NCI-H460 (cell line): ENCODE measurements at regions not wholly inside any gene's neighbourhood (a gene's known extent, or its start where the extent isn't known, plus 50 kb on each side); places are given as distances from the start of the nearest gene placed in this dataset.
"Not testable (repeated sequence)": the region's sequence is repeated elsewhere in the genome, so short reads cannot be mapped to it uniquely, and the experiment has no call there.

ENCODE experiments used
- DNase-seq: peaks from one replicate; pipeline ENCODE4 v3.0.0-alpha.2; 2016; ENCODE audit warnings: low read depth; ENCODE audit errors: extremely low read depth

GRCh38 chr4:18698119-18698883 is 676.7 kb upstream of the LCORL start:
- DNase-seq = no peak

- no peak for DNase-seq
These were observed 674.4 kb upstream of the LCORL start for GRCh38 chr4:18695733-18696527.

GRCh38 chr4:18691431-18692200 is 670.1 kb upstream of the LCORL start:
- DNase-seq = no peak

- no peak for DNase-seq
These were observed 668.9 kb upstream of the LCORL start for GRCh38 chr4:18690291-18690955.

- peak; percentile 45 for DNase-seq
These were observed 668.0 kb upstream of the LCORL start for GRCh38 chr4:18689308-18690115.

- DNase-seq = not testable (repeated sequence)
These were observed 666.8 kb upstream of the LCORL start for GRCh38 chr4:18688351-18688750.

GRCh38 chr4:18686338-18687037 is 664.9 kb upstream of the LCORL start:
- DNase-seq = no peak

GRCh38 chr4:18684932-18685331 is 663.4 kb upstream of the LCORL start:
- no peak for DNase-seq

GRCh38 chr4:18676526-18676915 is 655.0 kb upstream of the LCORL start:
- DNase-seq = no peak

GRCh38 chr4:18675586-18676525 is 654.3 kb upstream of the LCORL start:
- DNase-seq = no peak

GRCh38 chr4:18670034-18670433 is 648.5 kb upstream of the LCORL start:
- no peak for DNase-seq

GRCh38 chr4:18669390-18669789 is 647.8 kb upstream of the LCORL start:
- no peak for DNase-seq

GRCh38 chr4:18666322-18666721 is 644.8 kb upstream of the LCORL start:
- DNase-seq = no peak

- DNase-seq = no peak
These were observed 642.6 kb upstream of the LCORL start for GRCh38 chr4:18664171-18664570.

GRCh38 chr4:18645351-18645750 is 623.8 kb upstream of the LCORL start:
- DNase-seq = no peak

- no peak for DNase-seq
These were observed 619.8 kb upstream of the LCORL start for GRCh38 chr4:18641334-18641733.

- DNase-seq = no peak
These were observed 616.5 kb upstream of the LCORL start for GRCh38 chr4:18638031-18638430.

GRCh38 chr4:18636001-18636585 is 614.5 kb upstream of the LCORL start:
- no peak for DNase-seq
